Upper lobe of right lung (tissue), 1 donor: ENCODE measurements at regions not wholly inside any gene's neighbourhood (a gene's known extent, or its start where the extent isn't known, plus 50 kb on each side); places are given as distances from the start of the nearest gene placed in this dataset.
A peak's percentile ranks its signal among the peaks of the same experiment; 100 is the strongest.

ENCODE experiments used
- ATAC-seq: fragments of 200-7000 bp; cut with Tn5 transposase; one replicate; pipeline ENCODE4 v1.9.1; 2020; ENCODE audit warnings: mild to moderate bottlenecking, moderate library complexity
- DNase-seq: peaks from one replicate; pipeline ENCODE4 v3.0.0-alpha.2; 2020
- H3K27ac ChIP-seq: fragments of 200-600 bp; one replicate; pipeline ENCODE4 v1.8.0; 2022
- H3K27me3 ChIP-seq: fragments of 200-600 bp; one replicate; pipeline ENCODE4 v1.8.0; 2022; ENCODE audit warnings: mild to moderate bottlenecking
- H3K36me3 ChIP-seq: fragments of 200-600 bp; one replicate; pipeline ENCODE4 v1.8.0; 2022
- H3K4me1 ChIP-seq: fragments of 200-600 bp; one replicate; pipeline ENCODE4 v1.8.0; 2022
- H3K4me3 ChIP-seq: fragments of 200-600 bp; one replicate; pipeline ENCODE4 v1.8.0; 2022; ENCODE audit warnings: mild to moderate bottlenecking
- H3K9me3 ChIP-seq: fragments of 200-600 bp; one replicate; pipeline ENCODE4 v1.8.0; 2022
- intact Hi-C: fragments of 100-400 bp; cut with DNase I; formaldehyde crosslinking; loops from one replicate; pipeline ENCODE4 v1.11.0; 2022
- TF ChIP-seq, protein P1 (sequence below): fragments of 200-600 bp; IDR thresholded peaks from one replicate; pipeline ENCODE4 v1.8.0; 2022; ENCODE audit warnings: antibody characterized with exemption
- donor health status: DM: no; HTN: yes; CAD: no; lungs with severe emphysema.

DNA sequence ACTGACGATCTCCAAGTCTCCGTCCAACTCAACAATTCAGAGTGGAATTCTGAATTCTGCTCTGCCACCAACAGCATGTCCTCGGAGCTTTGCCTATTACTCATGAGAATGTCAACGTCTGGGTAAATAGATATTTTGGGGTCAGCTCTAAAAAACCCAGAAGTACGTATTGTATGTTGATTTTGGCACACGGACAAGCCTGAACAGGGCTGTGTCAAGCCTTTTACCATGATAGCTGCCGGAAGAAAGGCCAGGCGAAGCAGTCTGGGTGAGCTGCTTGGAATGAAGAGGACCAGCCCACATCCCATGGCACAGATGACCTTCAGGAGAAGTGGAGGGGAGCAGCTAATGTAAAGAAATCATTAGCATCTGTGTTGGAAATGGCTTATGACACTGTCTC is 88.0 kb upstream of the JAG1 start:
- H3K36me3 ChIP-seq: no peaks in the 10 kb centered on the region
- intact Hi-C loops: no loop called here
- H3K27ac ChIP-seq: no peak overlapping the region
- H3K4me3 ChIP-seq: no peak overlapping the region
- H3K4me1 ChIP-seq: no peaks in the 10 kb centered on the region
- H3K9me3 ChIP-seq: no peaks in the 10 kb centered on the region
- TF ChIP-seq, protein P1, sequence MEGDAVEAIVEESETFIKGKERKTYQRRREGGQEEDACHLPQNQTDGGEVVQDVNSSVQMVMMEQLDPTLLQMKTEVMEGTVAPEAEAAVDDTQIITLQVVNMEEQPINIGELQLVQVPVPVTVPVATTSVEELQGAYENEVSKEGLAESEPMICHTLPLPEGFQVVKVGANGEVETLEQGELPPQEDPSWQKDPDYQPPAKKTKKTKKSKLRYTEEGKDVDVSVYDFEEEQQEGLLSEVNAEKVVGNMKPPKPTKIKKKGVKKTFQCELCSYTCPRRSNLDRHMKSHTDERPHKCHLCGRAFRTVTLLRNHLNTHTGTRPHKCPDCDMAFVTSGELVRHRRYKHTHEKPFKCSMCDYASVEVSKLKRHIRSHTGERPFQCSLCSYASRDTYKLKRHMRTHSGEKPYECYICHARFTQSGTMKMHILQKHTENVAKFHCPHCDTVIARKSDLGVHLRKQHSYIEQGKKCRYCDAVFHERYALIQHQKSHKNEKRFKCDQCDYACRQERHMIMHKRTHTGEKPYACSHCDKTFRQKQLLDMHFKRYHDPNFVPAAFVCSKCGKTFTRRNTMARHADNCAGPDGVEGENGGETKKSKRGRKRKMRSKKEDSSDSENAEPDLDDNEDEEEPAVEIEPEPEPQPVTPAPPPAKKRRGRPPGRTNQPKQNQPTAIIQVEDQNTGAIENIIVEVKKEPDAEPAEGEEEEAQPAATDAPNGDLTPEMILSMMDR: no peak
- no peaks in the 10 kb centered on the region for H3K27me3 ChIP-seq
- ATAC-seq (peak; percentile 23), DNase-seq (no peak)

DNA sequence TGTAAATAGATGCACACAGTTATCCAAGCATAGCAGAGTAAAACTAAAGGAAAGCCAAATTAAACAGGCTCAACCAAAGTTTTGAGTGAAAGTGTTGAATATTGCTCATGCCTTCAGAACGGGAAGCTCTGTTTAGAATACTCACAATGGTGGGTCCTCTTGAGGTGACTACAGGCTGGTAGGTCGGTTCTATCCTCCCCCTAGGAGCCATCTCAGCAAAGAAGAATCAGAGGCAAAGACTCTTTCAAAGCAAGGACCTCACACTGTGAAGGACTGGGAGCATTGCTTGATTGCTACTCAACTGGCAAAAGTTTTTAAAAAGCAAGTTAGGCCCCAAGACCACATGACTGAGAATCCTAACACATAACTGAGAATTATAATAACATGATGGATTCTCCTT is 88.4 kb upstream of the JAG1 start:
- H3K9me3 ChIP-seq: no peaks in the 10 kb centered on the region
- intact Hi-C loops: no loop called here
- no peaks in the 10 kb centered on the region for H3K27me3 ChIP-seq
- H3K27ac ChIP-seq: no peak overlapping the region
- H3K4me1 ChIP-seq: no peaks in the 10 kb centered on the region
- no peak for ATAC-seq
- TF ChIP-seq, protein P1: no peak
- no peaks in the 10 kb centered on the region for H3K36me3 ChIP-seq
- H3K4me3 ChIP-seq: no peak overlapping the region
- DNase-seq: no peak

DNA sequence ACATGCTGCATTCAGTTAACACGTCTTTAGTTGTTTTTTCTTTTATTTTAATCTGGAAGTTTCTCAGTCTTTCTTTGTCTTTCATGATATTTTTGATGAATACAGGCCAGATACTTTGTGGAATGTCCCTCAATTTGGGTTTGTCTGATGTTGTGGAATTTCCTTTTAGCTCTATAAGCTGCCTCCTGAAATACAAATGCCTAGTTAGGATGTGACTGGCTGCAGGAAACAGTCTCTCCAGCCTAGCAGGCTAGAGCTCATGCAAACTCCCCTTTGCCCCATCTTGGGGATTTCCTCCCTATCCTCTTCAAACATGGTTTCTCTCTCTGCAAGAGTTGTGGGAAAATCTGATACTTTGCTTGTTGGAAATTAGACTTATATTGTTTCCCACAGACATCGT is 89.3 kb upstream of the JAG1 start:
- Histone ChIP-seq H3K27ac (no peak overlapping the region), H3K36me3 (no peaks in the 10 kb centered on the region), H3K4me3 (no peak overlapping the region), H3K9me3 (no peaks in the 10 kb centered on the region), H3K27me3 (no peaks in the 10 kb centered on the region), H3K4me1 (no peaks in the 10 kb centered on the region)
- DNase-seq (no peak), ATAC-seq (no peak)
- intact Hi-C loops: no loop called here
- TF ChIP-seq, protein P1: no peak

DNA sequence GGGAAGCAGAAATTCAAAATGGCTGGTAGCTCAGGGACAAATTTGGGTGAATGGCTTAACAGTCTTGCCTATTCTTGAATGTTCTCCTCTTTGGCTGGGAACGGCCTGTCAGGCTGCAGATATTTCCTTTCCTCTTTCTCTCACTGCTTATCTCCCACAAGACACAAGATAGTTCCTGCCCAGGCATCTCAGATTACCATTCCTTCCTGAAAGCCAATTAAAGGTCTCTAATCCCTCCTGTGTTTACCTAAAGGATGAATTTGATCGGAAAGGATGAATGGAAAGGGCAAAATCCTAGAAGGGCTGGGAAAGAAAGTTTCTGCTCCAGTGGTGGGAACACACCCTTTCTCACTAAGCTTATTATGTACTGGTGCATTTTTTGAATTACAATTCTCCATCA is 95.9 kb upstream of the JAG1 start:
- Histone ChIP-seq H3K27me3 (no peaks in the 10 kb centered on the region), H3K36me3 (no peaks in the 10 kb centered on the region), H3K9me3 (no peaks in the 10 kb centered on the region), H3K27ac (no peak overlapping the region), H3K4me3 (no peak overlapping the region), H3K4me1 (no peaks in the 10 kb centered on the region)
- intact Hi-C loops: no loop called here
- DNase-seq: no peak
- no peak for ATAC-seq
- TF ChIP-seq, protein P1: no peak

DNA sequence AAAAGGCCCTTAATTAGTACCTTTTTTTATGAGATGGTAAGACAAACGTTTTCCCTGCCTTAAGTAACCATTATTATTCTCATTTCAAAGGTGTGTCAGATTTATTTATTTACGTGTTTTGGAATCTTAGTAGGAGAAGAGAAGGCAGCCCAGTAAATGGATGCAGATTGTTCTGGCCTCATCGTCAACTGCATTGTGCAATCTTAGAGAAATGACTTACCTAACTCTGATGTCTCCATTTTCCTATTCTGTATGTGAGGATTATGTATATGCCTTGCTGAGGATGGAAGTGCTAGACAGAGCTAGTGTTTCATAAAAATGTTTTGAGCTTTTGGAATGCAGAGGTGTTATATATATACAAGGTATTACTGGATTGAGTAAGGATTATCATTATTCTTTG is 97.0 kb upstream of the JAG1 start:
- Histone ChIP-seq H3K27ac (no peak overlapping the region), H3K9me3 (no peaks in the 10 kb centered on the region), H3K4me1 (no peaks in the 10 kb centered on the region), H3K36me3 (no peaks in the 10 kb centered on the region), H3K4me3 (no peak overlapping the region), H3K27me3 (no peaks in the 10 kb centered on the region)
- TF ChIP-seq, protein P1: no peak
- DNase-seq (no peak), ATAC-seq (no peak)
- intact Hi-C loops: no loop called here

DNA sequence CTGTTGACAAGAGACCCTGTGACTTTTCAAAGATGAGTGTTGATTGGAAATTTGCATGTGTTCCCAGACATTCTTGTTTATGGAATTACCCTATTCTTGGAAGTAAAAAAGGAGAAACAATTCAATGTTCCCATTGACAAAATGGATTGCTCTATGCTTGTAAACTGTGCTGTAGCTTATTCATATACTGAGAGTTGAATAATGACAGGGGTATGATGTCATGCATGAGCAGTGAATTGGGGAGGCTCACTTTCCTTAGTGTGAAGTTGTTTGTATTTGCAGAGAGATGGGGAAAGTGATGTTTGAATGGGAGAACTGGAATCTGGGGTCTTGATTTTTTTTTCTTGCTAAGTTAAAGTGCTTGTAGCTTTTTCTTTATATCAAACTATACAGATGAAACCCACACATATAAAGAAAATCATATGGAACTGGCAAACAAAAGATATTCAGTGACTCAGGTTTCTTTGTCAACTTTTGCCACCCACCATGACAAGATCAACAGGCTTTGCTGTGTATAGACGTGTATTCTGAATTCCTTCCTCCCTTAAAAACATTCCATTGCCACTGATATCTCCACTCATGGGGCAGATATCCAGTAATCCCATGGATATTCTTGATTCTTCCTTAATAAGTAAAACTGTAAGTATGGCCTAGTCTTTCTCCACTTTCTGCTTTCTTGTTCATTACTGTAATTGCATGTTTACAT is 97.8 kb upstream of the JAG1 start:
- Histone ChIP-seq H3K27me3 (no peaks in the 10 kb centered on the region), H3K4me1 (no peaks in the 10 kb centered on the region), H3K9me3 (no peaks in the 10 kb centered on the region), H3K27ac (no peak overlapping the region), H3K4me3 (no peak overlapping the region), H3K36me3 (no peaks in the 10 kb centered on the region)
- ATAC-seq (no peak), DNase-seq (no peak)
- TF ChIP-seq, protein P1: no peak
- intact Hi-C loops: no loop called here
